GM18498 (cell line): ENCODE measurements at regions not wholly inside any gene's neighbourhood (a gene's known extent, or its start where the extent isn't known, plus 50 kb on each side); places are given as distances from the start of the nearest gene placed in this dataset.
"Not testable (repeated sequence)": the region's sequence is repeated elsewhere in the genome, so short reads cannot be mapped to it uniquely, and the experiment has no call there.

Experiments
- ATAC-seq: cut with Tn5 transposase; IDR thresholded peaks from one replicate; pipeline ENCODE4 v1.9.1; 2021; ENCODE audit warnings: mild to moderate bottlenecking, moderate library complexity; ENCODE audit not compliant: unreplicated experiment

GRCh38 chr20:48038713-48039112 lies 253.4 kb upstream of the SULF2 start:
- ATAC-seq = no peak

DNA sequence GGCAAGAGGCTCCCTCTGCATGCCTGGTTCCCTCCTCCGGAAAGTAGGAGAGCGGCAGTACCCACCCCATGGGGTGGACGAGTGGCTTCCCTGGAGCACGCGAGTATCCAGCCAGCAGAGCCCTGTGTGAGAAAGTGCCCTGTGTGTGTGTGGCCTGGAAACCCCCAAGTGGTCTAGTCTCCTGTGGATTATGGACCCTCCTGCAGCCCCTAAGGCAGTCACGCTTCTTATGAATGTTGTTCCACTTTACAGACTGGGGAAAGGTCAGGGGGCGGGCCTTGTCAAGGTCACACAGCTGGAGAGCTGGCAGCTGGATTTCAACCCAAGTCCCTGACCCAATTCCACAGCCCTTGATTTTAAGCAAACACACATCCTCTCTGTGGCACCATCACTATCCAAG lies 252.5 kb upstream of the SULF2 start:
- not testable (repeated sequence) for ATAC-seq

GRCh38 chr20:48035961-48036731 lies 250.9 kb upstream of the SULF2 start:
- no peak for ATAC-seq

- ATAC-seq = no peak
Measured at GRCh38 chr20:48034751-48035150, 249.5 kb upstream of the SULF2 start.

DNA sequence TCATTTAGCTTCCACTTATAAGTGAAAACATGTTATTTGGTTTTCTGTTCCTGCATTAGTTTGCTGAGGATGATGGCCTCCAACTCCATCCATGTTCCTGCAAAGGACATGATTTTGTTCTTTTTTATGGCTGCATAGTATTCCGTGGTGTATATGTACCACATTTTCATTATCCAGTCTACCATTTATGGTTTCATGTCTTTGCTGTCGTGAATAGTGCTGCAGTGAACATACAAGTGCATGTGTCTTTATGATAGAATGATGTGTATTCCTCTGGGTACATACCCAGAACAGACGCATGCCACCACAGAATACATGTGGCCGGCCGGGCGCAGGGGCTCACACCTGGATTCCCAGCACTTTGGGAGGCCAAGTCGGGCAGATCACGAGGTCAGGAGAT lies 247.7 kb upstream of the SULF2 start:
- ATAC-seq = not testable (repeated sequence)

DNA sequence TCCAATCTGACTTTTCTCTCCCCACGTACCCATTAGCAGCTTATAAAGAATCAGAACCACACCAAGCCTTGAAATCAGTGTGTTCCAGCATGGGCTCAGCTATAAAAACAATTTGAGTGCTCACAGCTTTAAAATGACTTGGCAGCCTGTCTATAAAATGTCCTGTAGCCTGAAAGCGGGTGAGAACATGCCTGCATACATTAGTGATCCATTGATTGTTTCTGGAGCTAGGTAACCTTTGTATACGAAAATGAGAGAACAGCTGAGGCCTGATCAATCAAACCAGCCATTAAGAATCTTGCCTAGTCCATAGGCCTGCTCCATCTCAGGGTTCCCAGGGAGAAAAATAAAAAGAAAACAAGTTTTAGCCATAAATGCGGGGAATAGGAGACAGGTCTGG lies 245.8 kb upstream of the SULF2 start:
- ATAC-seq = no peak

DNA sequence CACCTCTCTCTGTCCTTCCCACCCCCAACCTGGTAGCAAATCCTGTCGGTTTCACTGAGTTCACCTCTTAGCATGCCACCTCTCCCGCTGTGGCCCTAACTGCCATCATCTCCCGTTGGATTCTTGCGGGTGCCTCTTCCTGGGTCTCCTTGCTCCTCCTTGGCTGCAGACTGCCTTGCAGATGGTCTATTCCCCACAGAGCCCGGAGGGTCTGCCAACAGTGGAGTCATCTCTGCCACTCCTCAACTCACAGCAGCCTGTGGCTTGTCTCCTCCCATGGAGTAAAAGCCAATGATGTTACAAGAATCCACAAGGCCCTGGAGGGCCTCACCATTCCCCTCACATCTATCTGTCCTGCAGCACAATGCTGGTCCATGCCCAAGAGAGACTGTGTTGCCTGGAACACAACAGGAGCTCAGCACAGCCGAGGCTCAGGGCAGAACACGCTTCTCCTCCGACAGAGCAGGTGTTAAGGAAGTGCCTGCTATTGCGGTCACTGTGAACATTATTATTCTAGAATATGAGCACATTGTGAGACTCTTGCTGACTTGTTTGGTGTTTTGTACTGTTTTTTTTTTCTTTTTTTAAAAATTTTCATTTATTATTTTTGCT lies 241.8 kb upstream of the SULF2 start:
- ATAC-seq = no peak

DNA sequence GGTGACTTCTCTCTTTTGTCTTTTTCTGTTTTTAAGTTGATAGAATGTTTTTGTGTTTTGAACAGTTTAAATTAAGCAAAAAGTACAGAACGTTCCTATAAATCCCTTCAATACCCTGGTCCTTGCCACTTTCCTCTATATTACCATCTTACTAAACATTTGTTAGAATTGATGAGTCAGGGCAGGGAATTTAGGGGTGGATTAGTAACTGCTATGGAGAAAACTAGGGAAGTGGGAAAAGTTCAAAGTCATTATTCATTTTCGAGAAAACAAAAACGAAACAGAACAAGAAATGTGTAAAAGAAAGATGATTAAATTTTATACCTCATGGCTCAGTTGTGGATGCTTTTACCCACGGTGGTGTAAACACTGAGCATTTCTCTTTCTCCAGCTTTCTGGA lies 240.4 kb upstream of the SULF2 start:
- ATAC-seq = no peak

- ATAC-seq = no peak
Measured at GRCh38 chr20:48025051-48025515, 239.8 kb upstream of the SULF2 start.

DNA sequence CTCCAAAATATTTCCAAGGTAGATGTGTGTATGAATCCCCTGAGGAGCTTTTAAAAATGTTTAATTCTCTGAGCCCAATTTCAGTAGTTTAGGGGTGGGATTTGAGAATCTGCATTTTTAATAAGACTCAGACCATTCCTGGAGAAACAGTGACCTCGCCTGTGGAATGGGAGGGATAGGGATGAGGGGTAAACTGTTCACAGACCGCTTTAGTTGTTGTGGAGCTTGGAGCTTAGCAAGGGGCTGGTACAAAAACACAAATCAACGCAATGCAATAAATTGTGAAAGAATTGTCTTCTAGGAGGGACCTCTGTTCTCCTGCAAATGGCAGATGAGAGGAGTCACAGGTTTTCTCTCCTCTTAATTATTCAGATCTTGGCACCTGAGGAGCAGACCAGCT lies 239.3 kb upstream of the SULF2 start:
- ATAC-seq = no peak

DNA sequence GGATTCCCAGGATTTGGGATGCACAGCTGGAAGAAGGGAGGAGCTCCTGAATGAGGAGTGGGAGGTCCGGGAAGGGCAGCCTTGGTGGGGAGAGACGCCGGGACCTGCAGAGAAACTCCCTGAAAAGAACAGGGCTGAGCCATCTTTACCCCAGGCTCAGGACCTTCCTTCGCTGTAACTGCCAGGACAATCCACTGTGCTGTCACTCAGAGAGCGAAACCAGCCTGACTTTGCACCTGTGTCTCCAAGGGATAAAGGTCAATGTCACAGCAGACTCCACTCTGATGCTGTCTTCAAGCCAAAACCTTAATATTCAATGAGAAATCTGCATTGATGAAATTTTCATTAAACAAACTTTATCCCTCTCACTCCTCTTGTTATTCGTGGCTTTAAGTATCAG lies 235.4 kb upstream of the SULF2 start:
- ATAC-seq = not testable (repeated sequence)

- ATAC-seq = no peak
Measured at GRCh38 chr20:48019940-48020339, 234.7 kb upstream of the SULF2 start.

GRCh38 chr20:48019496-48019895 lies 234.2 kb upstream of the SULF2 start:
- no peak for ATAC-seq

- ATAC-seq = not testable (repeated sequence)
Measured at GRCh38 chr20:48018851-48019250, 233.6 kb upstream of the SULF2 start.

- ATAC-seq = no peak
Measured at GRCh38 chr20:48017992-48018391, 232.7 kb upstream of the SULF2 start.

- no peak for ATAC-seq
Measured at GRCh38 chr20:48017509-48017908, 232.2 kb upstream of the SULF2 start.

DNA sequence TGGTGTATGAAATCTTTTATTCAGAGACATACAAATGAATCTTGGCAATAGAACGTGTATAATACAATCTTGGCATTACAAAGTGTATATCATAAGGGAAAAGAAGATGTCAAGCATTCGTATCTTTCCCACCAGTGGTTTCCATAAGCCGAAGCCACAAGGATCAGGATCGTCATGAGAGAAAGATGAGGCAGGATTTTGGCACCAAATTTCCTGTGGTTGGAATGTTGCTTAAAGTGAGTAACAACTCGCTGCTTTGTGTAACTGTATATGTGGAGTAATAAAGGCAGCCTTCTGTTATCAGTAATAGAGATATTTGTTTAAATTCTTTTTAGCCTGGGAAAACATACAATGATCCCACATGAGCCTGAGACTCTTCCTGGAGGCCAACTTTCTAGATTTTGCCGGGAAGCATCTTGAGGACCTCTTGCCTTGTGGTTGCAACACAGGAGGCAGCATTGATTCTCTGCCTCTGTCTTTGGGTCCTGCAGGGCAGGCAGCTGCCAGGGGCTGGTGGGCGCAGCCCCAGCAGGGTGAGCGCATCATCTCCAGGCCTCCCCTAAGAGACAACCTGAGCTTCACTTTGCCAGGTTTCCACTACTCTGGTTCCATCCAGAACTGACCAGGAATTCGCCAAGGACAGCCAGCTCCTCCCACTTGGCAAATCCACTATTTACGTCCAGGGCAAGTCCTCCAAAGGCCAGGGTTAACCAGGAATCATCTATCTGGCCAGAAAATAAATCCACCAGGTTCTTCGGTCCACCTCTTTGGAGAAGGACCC lies 230.9 kb upstream of the SULF2 start:
- no peak for ATAC-seq

DNA sequence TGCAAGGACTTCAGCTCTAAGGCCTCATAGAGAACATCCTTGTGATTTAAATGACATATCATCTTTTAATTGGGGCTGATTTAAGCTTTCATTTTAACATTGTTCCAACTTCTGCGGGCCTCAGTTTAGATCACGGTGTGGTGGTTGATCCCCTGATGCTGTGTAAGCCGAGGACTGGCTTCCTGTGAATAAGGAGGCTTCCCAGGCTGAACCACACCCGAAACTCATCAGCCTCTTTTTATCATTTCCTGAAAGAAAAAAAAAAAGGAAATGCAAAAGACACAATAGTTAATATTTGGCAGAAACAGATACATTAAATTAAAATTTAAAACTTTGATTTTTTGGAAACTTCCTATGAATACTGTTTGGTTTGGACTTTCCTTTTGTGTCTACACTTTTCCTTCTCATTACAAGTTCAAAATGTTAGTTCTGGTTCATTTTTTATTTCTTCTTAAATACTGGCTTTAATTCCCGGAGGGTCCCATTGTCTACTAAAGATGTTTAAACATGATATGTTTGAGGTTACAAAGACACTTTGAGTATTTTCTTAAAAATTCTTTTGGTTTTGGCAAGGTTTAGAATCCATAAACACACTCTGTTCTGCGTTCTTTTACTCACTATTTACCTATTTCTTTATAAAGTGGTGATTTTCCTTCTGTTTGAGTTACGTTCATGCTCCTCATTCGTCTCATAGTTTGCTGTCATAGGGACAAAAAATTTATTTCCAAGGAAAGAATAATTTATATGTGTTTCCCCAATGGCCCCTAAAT lies 230.0 kb upstream of the SULF2 start:
- ATAC-seq = no peak

DNA sequence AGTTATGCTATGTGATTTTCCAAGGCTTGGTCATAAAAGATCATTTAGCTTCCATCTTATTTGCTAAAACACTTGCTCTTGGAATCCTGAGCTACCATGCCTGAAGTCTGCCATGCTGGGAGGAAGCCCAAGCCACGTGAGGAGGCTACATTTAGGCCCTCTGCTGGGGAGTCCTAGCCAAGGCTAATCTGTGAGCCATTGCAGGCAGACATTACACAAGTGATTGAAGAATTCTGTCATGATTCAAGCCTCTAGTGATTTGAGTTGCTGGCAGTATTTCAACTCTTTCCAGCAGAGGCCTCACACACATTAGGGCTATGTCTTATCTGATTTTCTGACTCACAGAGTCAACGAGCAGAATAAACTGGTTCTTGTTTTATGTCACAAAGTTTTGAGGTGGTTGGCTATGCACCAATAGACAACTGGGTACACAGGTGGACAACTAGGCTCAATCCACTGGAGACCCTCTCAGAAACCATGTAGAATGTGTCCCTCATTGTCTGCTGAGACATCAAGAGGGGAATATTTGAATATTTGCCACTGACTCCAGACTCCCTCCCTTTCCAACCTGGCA lies 227.2 kb upstream of the SULF2 start:
- no peak for ATAC-seq

GRCh38 chr20:48011025-48011424 lies 225.7 kb upstream of the SULF2 start:
- no peak for ATAC-seq

DNA sequence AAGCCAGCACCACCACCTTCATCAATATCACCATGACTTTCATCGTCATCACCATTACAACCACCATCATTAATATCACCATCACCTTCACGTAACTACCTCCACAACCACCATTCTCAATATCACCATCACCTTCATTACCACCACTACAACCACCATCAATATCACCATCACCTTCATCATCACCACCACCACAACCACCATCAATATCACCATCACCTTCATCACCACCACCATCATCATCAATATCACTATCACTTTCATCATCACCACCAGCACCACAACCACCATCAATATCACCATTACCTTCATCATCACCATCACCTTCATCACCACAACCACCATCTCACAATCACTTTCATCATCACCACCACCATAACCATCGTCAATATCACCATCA lies 225.3 kb upstream of the SULF2 start:
- ATAC-seq = no peak
